ENCODE measurements at regions not wholly inside any gene's neighbourhood (a gene's known extent, or its start where the extent isn't known, plus 50 kb on each side); places are given as distances from the start of the nearest gene placed in this dataset.

DNA sequence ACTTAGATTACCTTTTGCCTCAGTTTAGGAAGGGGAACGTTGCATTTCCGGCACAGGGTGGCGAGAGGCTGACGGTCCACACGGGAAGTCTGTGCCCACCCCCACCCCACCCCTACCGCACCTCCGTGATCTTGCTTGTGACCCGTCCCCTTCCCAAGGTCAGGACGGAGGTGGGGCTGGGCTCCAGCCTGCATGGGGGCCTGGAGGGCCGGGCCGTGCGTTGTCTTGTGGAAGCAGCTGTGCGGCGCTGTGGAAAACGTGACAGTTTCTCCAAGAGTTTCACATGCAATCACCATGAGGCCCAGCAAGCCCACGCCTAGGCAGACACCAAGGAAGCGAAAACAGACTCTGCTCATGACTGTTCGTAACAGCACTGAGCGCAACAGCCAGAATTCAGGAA lies 76.8 kb upstream of the HDAC4 start:
- H3K4me1 ChIP-seq: no peaks in the 10 kb centered on the region
- H3K9me3 ChIP-seq: no peaks in the 10 kb centered on the region
- no peak overlapping the region for H3K4me3 ChIP-seq
- no peak overlapping the region for H3K27ac ChIP-seq
- no peaks in the 10 kb centered on the region for H3K27me3 ChIP-seq
- ATAC-seq (no peak), DNase-seq (no peak)
- TF ChIP-seq, protein P1, sequence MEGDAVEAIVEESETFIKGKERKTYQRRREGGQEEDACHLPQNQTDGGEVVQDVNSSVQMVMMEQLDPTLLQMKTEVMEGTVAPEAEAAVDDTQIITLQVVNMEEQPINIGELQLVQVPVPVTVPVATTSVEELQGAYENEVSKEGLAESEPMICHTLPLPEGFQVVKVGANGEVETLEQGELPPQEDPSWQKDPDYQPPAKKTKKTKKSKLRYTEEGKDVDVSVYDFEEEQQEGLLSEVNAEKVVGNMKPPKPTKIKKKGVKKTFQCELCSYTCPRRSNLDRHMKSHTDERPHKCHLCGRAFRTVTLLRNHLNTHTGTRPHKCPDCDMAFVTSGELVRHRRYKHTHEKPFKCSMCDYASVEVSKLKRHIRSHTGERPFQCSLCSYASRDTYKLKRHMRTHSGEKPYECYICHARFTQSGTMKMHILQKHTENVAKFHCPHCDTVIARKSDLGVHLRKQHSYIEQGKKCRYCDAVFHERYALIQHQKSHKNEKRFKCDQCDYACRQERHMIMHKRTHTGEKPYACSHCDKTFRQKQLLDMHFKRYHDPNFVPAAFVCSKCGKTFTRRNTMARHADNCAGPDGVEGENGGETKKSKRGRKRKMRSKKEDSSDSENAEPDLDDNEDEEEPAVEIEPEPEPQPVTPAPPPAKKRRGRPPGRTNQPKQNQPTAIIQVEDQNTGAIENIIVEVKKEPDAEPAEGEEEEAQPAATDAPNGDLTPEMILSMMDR (IDR thresholded peaks at IDR 0.05): no peak
- TF ChIP-seq POLR2A (IDR thresholded peaks at IDR 0.05): no peak
- H3K36me3 ChIP-seq: no peaks in the 10 kb centered on the region
- 85 to 88% (median 87%) methylated on average over 19 of the region's 19 CpGs for WGBS, 4 donors
- intact Hi-C loops (cut with DNase I): no loop called here

DNA sequence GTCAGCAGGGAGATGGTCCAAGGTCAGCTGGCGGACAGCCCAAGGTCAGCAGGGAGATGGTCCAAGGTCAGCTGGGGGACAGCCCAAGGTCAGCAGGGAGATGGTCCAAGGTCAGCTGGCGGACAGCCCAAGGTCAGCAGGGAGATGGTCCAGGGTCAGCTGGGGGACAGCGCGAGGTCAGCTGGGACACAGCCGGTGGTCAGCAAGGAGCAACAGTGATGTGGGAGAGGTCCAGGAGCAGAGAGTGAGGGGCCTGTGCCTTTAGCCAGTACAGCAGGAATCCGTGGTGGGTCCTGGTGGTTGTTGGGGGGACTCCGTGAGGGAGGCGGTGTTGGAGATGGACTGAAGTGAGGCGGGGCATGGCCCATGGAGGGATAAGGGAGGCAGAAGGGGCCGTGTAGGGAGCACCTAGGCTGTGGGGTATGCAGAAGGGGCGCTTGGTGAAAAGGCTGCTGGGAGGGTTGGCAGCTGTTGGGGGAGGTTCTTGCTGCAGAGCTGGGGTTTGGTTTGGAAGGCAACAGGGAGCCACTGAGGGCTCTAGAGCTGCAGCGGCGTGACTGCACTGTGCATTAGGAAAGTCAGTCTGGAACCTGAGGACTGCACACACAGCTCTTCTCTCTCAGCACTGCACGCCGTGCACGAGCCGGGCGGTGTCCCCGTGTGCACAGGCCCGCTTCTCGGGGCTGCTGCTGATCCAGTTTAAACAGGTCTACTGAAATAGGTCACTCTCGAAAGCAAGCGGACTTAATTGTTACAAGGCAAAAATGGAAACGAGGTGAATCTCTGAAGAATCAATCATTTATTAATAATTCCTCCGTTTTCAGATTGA lies 76.2 kb upstream of the HDAC4 start:
- ATAC-seq (no peak), DNase-seq (no peak)
- Histone ChIP-seq H3K27ac (no peak overlapping the region), H3K36me3 (no peaks in the 10 kb centered on the region), H3K4me3 (no peak overlapping the region), H3K9me3 (no peaks in the 10 kb centered on the region), H3K27me3 (no peaks in the 10 kb centered on the region), H3K4me1 (no peaks in the 10 kb centered on the region)
- intact Hi-C loops (cut with DNase I): no loop called here
- TF ChIP-seq, protein P1 (IDR thresholded peaks at IDR 0.05): no peak
- TF ChIP-seq POLR2A (IDR thresholded peaks at IDR 0.05): no peak
- 88 to 93% (median 91%) methylated on average over 23 to 25 of the region's 25 CpGs for WGBS, 4 donors

DNA sequence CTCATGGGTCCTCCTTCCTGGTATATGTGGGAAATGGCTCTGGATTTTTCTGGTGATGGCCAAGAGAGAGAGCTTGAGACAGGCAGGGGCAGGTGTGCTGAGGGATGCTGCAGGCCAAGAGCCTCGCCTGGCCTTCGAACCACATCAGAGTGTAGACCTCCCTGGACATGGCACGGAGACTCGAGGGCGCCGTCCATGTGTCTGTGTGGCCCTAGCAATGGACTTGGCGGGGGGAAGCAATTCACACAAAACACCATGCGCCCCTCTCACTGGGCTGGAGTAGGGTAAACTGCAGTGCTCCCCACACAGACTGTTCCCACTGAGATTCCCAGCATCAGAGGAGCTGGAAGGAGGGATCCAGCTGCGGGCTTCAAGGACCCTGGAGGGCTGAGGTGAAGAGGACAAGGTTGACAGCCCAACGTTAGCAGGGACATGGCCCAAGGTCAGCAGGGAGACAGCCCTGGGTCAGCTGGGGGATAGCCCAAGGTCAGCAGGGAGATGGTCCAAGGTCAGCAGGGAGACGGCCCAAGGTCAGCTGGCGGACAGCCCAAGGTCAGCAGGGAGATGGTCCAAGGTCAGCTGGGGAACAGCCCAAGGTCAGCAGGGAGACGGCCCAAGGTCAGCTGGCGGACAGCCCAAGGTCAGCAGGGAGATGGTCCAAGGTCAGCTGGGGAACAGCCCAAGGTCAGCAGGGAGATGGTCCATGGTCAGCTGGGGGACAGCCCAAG lies 75.4 kb upstream of the HDAC4 start:
- H3K4me1 ChIP-seq: no peaks in the 10 kb centered on the region
- no peak overlapping the region for H3K4me3 ChIP-seq
- ATAC-seq (no peak), DNase-seq (no peak)
- no peaks in the 10 kb centered on the region for H3K36me3 ChIP-seq
- 72 to 86% (median 85%) methylated on average over 7 to 14 of the region's 14 CpGs for WGBS, 4 donors
- TF ChIP-seq, protein P1 (IDR thresholded peaks at IDR 0.05): no peak
- no peak for TF ChIP-seq POLR2A (IDR thresholded peaks at IDR 0.05)
- no peak overlapping the region for H3K27ac ChIP-seq
- intact Hi-C loops (cut with DNase I): no loop called here
- no peaks in the 10 kb centered on the region for H3K27me3 ChIP-seq
- no peaks in the 10 kb centered on the region for H3K9me3 ChIP-seq
